NCI-H446 treated with DMSO at 0.1 percent for 48 hours (cell line): ENCODE measurements at regions not wholly inside any gene's neighbourhood (a gene's known extent, or its start where the extent isn't known, plus 50 kb on each side); places are given as distances from the start of the nearest gene placed in this dataset.

Experiments
- DNase-seq: peaks from one replicate; lab custom pipeline; 2025; lab: John Stamatoyannopoulos, UW

GRCh38 chr1:219399446-219399845 lies 213.5 kb downstream of the ZC3H11B start:
- no peak for DNase-seq

- DNase-seq: no peak
Measured at GRCh38 chr1:219398815-219399396, 214.0 kb downstream of the ZC3H11B start.

GRCh38 chr1:219397511-219397910 lies 215.4 kb downstream of the ZC3H11B start:
- no peak for DNase-seq

GRCh38 chr1:219391297-219391696 lies 217.6 kb downstream of the LYPLAL1 start:
- DNase-seq: no peak

- no peak for DNase-seq
Measured at GRCh38 chr1:219387211-219387610, 213.5 kb downstream of the LYPLAL1 start.

GRCh38 chr1:219385787-219386427 lies 212.2 kb downstream of the LYPLAL1 start:
- DNase-seq: no peak

GRCh38 chr1:219383281-219383680 lies 209.6 kb downstream of the LYPLAL1 start:
- no peak for DNase-seq

- DNase-seq: no peak
Measured at GRCh38 chr1:219381396-219381795, 207.7 kb downstream of the LYPLAL1 start.

GRCh38 chr1:219380463-219380862 lies 206.8 kb downstream of the LYPLAL1 start:
- no peak for DNase-seq

- DNase-seq: no peak
Measured at GRCh38 chr1:219379691-219380090, 206.0 kb downstream of the LYPLAL1 start.

GRCh38 chr1:219374636-219375035 lies 201.0 kb downstream of the LYPLAL1 start:
- no peak for DNase-seq

- DNase-seq: no peak
Measured at GRCh38 chr1:219374046-219374566, 200.4 kb downstream of the LYPLAL1 start.

GRCh38 chr1:219373616-219373935 lies 199.9 kb downstream of the LYPLAL1 start:
- DNase-seq: no peak

- DNase-seq: no peak
Measured at GRCh38 chr1:219372916-219373615, 199.4 kb downstream of the LYPLAL1 start.

GRCh38 chr1:219371471-219371870 lies 197.8 kb downstream of the LYPLAL1 start:
- DNase-seq: no peak

GRCh38 chr1:219367496-219367895 lies 193.8 kb downstream of the LYPLAL1 start:
- DNase-seq: no peak

- DNase-seq: no peak
Measured at GRCh38 chr1:219365451-219365850, 191.8 kb downstream of the LYPLAL1 start.

- no peak for DNase-seq
Measured at GRCh38 chr1:219362702-219363101, 189.0 kb downstream of the LYPLAL1 start.

GRCh38 chr1:219359126-219359525 lies 185.4 kb downstream of the LYPLAL1 start:
- DNase-seq: no peak

GRCh38 chr1:219358080-219358479 lies 184.4 kb downstream of the LYPLAL1 start:
- no peak for DNase-seq

- no peak for DNase-seq
Measured at GRCh38 chr1:219354962-219355361, 181.3 kb downstream of the LYPLAL1 start.

- no peak for DNase-seq
Measured at GRCh38 chr1:219352961-219353651, 179.4 kb downstream of the LYPLAL1 start.
